ENCODE measurements at regions not wholly inside any gene's neighbourhood (a gene's known extent, or its start where the extent isn't known, plus 50 kb on each side); places are given as distances from the start of the nearest gene placed in this dataset.

GRCh38 chr12:82277582-82277981 is 80.6 kb downstream of the CCDC59 start:
- H3K4me1 ChIP-seq (ENCODE audit: control insufficient read depth, extremely low read depth, insufficient read depth, low read length): no peaks in the 10 kb centered on the region
- H3K79me2 ChIP-seq (ENCODE audit: control insufficient read depth, insufficient read depth, low read length): no peaks in the 10 kb centered on the region
- no peak overlapping the region for H3K4me3 ChIP-seq (ENCODE audit: control insufficient read depth in 2 of 3, extremely low read depth in 1 of 3, insufficient read depth in 2 of 3, low read depth in 1 of 3, low read length in 3 of 3)
- no peak overlapping the region for H3K27ac ChIP-seq (ENCODE audit: control insufficient read depth, insufficient read depth, low read length)
- H4K20me1 ChIP-seq (ENCODE audit: control insufficient read depth, extremely low read depth, insufficient read depth, low read length): no peaks in the 10 kb centered on the region
- FAIRE-seq (no peak), DNase-seq (ENCODE audit: low read depth, low spot score) (no peak)
- H3K9me1 ChIP-seq (ENCODE audit: control insufficient read depth, extremely low read depth, insufficient read depth, low read length): no peaks in the 10 kb centered on the region
- H3K9me3 ChIP-seq (ENCODE audit: control insufficient read depth, low read depth, low read length): no peaks in the 10 kb centered on the region
- H3K27me3 ChIP-seq (ENCODE audit: control insufficient read depth, extremely low read depth, insufficient read depth, low read length): no peaks in the 10 kb centered on the region
- H3K9ac ChIP-seq (ENCODE audit: control insufficient read depth, extremely low read depth, insufficient read depth, low read length): no peak overlapping the region
- H3K4me2 ChIP-seq (ENCODE audit: control insufficient read depth, extremely low read depth, insufficient read depth, low read depth, low read length): no peak overlapping the region
- TF ChIP-seq, protein P1, sequence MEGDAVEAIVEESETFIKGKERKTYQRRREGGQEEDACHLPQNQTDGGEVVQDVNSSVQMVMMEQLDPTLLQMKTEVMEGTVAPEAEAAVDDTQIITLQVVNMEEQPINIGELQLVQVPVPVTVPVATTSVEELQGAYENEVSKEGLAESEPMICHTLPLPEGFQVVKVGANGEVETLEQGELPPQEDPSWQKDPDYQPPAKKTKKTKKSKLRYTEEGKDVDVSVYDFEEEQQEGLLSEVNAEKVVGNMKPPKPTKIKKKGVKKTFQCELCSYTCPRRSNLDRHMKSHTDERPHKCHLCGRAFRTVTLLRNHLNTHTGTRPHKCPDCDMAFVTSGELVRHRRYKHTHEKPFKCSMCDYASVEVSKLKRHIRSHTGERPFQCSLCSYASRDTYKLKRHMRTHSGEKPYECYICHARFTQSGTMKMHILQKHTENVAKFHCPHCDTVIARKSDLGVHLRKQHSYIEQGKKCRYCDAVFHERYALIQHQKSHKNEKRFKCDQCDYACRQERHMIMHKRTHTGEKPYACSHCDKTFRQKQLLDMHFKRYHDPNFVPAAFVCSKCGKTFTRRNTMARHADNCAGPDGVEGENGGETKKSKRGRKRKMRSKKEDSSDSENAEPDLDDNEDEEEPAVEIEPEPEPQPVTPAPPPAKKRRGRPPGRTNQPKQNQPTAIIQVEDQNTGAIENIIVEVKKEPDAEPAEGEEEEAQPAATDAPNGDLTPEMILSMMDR (optimal IDR thresholded peaks at IDR 0.05 in 1 of 3, IDR thresholded peaks at IDR 0.05 in 1 of 3, conservative IDR thresholded peaks at IDR 0.05 in 1 of 3; ENCODE audit: extremely low read depth in 1 of 3, insufficient read depth in 2 of 3, low read length in 3 of 3): no peak
- TF ChIP-seq EZH2 (IDR thresholded peaks at IDR 0.05; ENCODE audit: low read length): no peak
- dilution Hi-C loops (cut with MboI; ENCODE audit: extremely low pct_ligation_motif_present, low sequenced_read_pairs): no loop called here
- H3K36me3 ChIP-seq (ENCODE audit: control insufficient read depth in 2 of 2, extremely low read depth in 1 of 2, insufficient read depth in 2 of 2, low read length in 2 of 2): no peaks in the 10 kb centered on the region
- no peak overlapping the region for H2AFZ ChIP-seq (ENCODE audit: control insufficient read depth, low read length)

DNA sequence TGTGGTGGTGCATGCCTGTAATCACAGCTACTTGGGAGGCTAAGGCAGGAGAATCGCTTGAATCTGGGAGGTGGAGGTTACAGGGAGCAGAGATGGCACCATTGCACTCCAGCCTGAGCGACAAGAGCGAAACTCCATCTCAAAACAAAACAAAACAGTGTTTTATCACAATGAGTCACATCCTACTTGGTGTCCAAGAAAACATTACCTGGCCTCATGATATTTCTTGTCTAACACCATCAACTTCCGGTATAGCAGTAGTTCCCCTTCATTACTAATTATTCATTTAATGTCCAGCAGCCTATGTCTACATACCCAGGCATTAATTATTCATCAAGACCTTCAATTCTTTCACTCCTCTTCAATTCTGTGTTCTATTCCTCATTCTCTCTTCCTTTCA is 115.5 kb downstream of the CCDC59 start:
- Histone ChIP-seq H3K9me3 (ENCODE audit: control insufficient read depth, low read depth, low read length) (no peaks in the 10 kb centered on the region), H4K20me1 (ENCODE audit: control insufficient read depth, extremely low read depth, insufficient read depth, low read length) (no peaks in the 10 kb centered on the region), H3K9me1 (ENCODE audit: control insufficient read depth, extremely low read depth, insufficient read depth, low read length) (no peaks in the 10 kb centered on the region), H3K27me3 (ENCODE audit: control insufficient read depth, extremely low read depth, insufficient read depth, low read length) (no peaks in the 10 kb centered on the region), H3K36me3 (ENCODE audit: control insufficient read depth in 2 of 2, extremely low read depth in 1 of 2, insufficient read depth in 2 of 2, low read length in 2 of 2) (no peaks in the 10 kb centered on the region), H3K79me2 (ENCODE audit: control insufficient read depth, insufficient read depth, low read length) (no peaks in the 10 kb centered on the region), H2AFZ (ENCODE audit: control insufficient read depth, low read length) (no peak overlapping the region), H3K9ac (ENCODE audit: control insufficient read depth, extremely low read depth, insufficient read depth, low read length) (no peak overlapping the region), H3K4me2 (ENCODE audit: control insufficient read depth, extremely low read depth, insufficient read depth, low read depth, low read length) (no peak overlapping the region), H3K4me1 (ENCODE audit: control insufficient read depth, extremely low read depth, insufficient read depth, low read length) (no peaks in the 10 kb centered on the region), H3K4me3 (ENCODE audit: control insufficient read depth in 2 of 3, extremely low read depth in 1 of 3, insufficient read depth in 2 of 3, low read depth in 1 of 3, low read length in 3 of 3) (no peak overlapping the region), H3K27ac (ENCODE audit: control insufficient read depth, insufficient read depth, low read length) (no peak overlapping the region)
- dilution Hi-C loops (cut with MboI; ENCODE audit: extremely low pct_ligation_motif_present, low sequenced_read_pairs): no loop called here
- no peak for TF ChIP-seq EZH2 (IDR thresholded peaks at IDR 0.05; ENCODE audit: low read length)
- TF ChIP-seq, protein P1 (optimal IDR thresholded peaks at IDR 0.05 in 1 of 3, IDR thresholded peaks at IDR 0.05 in 1 of 3, conservative IDR thresholded peaks at IDR 0.05 in 1 of 3; ENCODE audit: extremely low read depth in 1 of 3, insufficient read depth in 2 of 3, low read length in 3 of 3): no peak
- DNase-seq (ENCODE audit: low read depth, low spot score) (no peak), FAIRE-seq (no peak)
